ENCODE measurements at regions not wholly inside any gene's neighbourhood (a gene's known extent, or its start where the extent isn't known, plus 50 kb on each side); places are given as distances from the start of the nearest gene placed in this dataset.

GRCh38 chr7:46198701-46199100, 277.6 kb upstream of the IGFBP3 start:
- DNase-seq (ENCODE audit: low spot score), result no peak

- DNase-seq (ENCODE audit: low spot score), result no peak
Observed at GRCh38 chr7:46197785-46198540, 276.9 kb upstream of the IGFBP3 start.

GRCh38 chr7:46195934-46196333, 274.9 kb upstream of the IGFBP3 start:
- DNase-seq (ENCODE audit: low spot score), result no peak

GRCh38 chr7:46192271-46192670, 271.2 kb upstream of the IGFBP3 start:
- no peak for DNase-seq (ENCODE audit: low spot score)

GRCh38 chr7:46191776-46192175, 270.7 kb upstream of the IGFBP3 start:
- no peak for DNase-seq (ENCODE audit: low spot score)

- no peak for DNase-seq (ENCODE audit: low spot score)
Observed at GRCh38 chr7:46191296-46191695, 270.2 kb upstream of the IGFBP3 start.

- DNase-seq (ENCODE audit: low spot score), result no peak
Observed at GRCh38 chr7:46189255-46189790, 268.3 kb upstream of the IGFBP3 start.

- DNase-seq (ENCODE audit: low spot score), result no peak
Observed at GRCh38 chr7:46186131-46186530, 265.1 kb upstream of the IGFBP3 start.

- no peak for DNase-seq (ENCODE audit: low spot score)
Observed at GRCh38 chr7:46179061-46179610, 258.1 kb upstream of the IGFBP3 start.

- no peak for DNase-seq (ENCODE audit: low spot score)
Observed at GRCh38 chr7:46178661-46179060, 257.6 kb upstream of the IGFBP3 start.

GRCh38 chr7:46177821-46178220, 256.7 kb upstream of the IGFBP3 start:
- no peak for DNase-seq (ENCODE audit: low spot score)

- DNase-seq (ENCODE audit: low spot score), result no peak
Observed at GRCh38 chr7:46175221-46175620, 254.1 kb upstream of the IGFBP3 start.

GRCh38 chr7:46174196-46174580, 253.1 kb upstream of the IGFBP3 start:
- DNase-seq (ENCODE audit: low spot score), result no peak

- no peak for DNase-seq (ENCODE audit: low spot score)
Observed at GRCh38 chr7:46173476-46174195, 252.6 kb upstream of the IGFBP3 start.

- DNase-seq (ENCODE audit: low spot score), result no peak
Observed at GRCh38 chr7:46170792-46171191, 249.7 kb upstream of the IGFBP3 start.

GRCh38 chr7:46170021-46170420, 248.9 kb upstream of the IGFBP3 start:
- DNase-seq (ENCODE audit: low spot score), result no peak

GRCh38 chr7:46169384-46169755, 248.3 kb upstream of the IGFBP3 start:
- DNase-seq (ENCODE audit: low spot score), result no peak

- no peak for DNase-seq (ENCODE audit: low spot score)
Observed at GRCh38 chr7:46168671-46169383, 247.8 kb upstream of the IGFBP3 start.

- no peak for DNase-seq (ENCODE audit: low spot score)
Observed at GRCh38 chr7:46168231-46168630, 247.2 kb upstream of the IGFBP3 start.

- DNase-seq (ENCODE audit: low spot score), result no peak
Observed at GRCh38 chr7:46165276-46165675, 244.2 kb upstream of the IGFBP3 start.

GRCh38 chr7:46164629-46165028, 243.6 kb upstream of the IGFBP3 start:
- DNase-seq (ENCODE audit: low spot score), result no peak

- DNase-seq (ENCODE audit: low spot score), result no peak
Observed at GRCh38 chr7:46163246-46163645, 242.2 kb upstream of the IGFBP3 start.

- DNase-seq (ENCODE audit: low spot score), result no peak
Observed at GRCh38 chr7:46162609-46163008, 241.5 kb upstream of the IGFBP3 start.
